ENCODE measurements at regions not wholly inside any gene's neighbourhood (a gene's known extent, or its start where the extent isn't known, plus 50 kb on each side); places are given as distances from the start of the nearest gene placed in this dataset.
"Not testable (repeated sequence)": the region's sequence is repeated elsewhere in the genome, so short reads cannot be mapped to it uniquely, and the experiment has no call there.

DNA sequence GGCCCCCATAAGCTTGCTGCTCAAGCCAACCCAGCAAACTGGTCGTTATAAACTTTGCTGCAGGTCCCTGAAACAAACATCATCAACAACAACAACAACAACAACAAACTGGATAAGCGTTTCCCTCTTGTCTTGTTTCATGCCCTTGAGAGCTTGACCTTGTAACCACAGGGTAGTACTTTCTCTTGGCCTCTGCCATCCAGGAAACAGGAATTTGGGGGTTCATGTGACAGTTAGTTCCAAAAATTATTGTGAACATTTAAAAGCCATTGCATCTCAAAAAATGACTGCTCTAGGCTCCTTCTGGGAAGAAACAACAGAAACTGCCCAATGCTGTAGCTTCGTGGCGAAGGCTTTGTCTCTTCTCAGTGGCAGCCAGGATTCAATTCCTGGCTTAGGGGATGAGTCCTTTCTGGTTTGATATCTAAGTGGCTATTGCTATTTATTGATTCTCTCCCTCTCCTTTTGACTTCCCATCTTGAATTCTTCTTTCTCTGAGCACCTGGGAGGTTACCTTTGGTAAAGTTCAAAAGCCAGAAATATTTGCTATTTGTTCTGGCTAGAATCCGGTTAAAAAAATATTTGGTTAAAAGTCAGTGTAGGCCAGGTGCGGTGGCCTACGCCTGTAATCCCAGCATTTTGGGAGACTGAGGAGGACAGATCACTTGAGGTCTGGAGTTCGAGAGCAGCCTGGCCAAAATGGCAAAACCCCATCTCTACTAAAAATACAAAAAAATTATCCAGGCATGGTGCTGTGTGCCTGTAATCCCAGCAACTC is 52.0 kb upstream of the CPM start:
- DNase-seq (ENCODE audit: low read depth): no peak

DNA sequence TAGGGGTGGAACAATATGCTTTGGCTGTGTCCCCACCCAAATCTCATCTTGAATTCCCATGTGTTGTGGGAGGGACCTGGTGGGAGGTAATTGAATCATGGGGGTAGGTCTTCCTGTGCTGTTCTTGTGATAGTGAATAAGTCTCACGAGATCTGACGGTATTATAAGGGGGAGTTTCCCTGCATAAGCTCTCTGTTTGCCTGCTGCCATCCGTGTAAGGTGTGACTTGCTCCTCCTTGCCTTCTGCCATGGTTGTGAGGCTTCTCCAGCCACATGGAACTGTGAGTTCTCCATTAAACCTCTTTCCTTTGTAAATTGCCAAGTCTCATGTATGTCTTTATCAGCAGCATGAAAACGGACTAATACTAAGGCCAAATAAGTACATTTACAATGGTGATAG is 64.6 kb upstream of the CPM start:
- not testable (repeated sequence) for DNase-seq (ENCODE audit: low read depth)

DNA sequence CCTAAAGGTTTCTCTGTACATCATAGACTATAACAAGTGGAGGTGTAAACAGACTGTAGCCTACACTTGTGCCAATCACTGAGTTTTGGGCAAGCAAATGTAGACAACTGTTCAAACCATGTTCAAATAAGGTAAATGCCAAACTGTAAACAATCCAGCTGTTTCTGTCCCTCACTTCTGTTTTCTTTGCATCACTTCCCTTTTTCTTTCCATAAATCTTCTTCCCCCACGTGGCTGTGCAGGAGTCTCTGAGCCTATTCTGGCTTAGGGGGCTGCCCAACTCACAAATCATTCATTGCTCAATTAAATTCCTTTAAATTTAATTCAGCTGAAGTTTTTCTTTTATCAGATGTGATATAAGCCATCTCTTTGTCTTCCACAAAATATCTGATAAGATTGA is 65.1 kb upstream of the CPM start:
- DNase-seq (ENCODE audit: low read depth): no peak

GRCh38 chr12:69000074-69000473 is 67.1 kb upstream of the CPM start:
- no peak for DNase-seq (ENCODE audit: low read depth)

DNA sequence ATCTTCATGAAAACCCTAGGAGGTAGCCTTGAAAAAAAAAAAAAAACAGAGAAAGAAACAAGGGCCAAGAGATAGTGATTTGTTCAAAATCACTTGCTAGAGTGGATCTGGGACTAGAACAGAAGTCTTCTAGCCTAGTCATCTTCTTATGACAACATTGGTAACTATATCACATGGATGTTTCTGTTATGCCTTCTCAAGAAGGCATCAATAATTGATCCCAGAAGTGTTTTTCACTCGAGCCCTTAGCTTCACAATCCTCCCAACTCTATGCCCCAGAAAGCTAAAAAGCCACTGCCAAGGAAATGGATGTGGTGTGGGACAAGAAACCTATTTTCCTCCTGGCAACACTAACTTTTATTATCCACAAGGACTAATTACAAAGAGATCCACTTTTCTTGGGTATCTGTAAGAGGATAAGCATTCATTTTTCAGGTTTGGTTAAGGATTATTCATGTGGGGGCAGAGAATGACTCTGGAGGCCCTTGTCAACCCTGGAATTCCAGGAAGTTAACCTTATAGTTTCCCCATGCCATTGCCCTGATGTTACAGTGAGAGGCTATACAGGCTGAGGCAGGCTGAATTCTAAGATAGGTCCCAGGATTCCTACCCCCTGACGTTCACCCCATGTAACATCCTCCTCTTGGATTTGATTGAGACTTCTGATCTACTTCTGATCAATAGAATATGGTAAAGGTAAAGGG is 67.7 kb upstream of the CPM start:
- DNase-seq (ENCODE audit: low read depth): no peak

- DNase-seq (ENCODE audit: low read depth): no peak
These were observed 68.3 kb upstream of the CPM start for GRCh38 chr12:69001251-69001650.

DNA sequence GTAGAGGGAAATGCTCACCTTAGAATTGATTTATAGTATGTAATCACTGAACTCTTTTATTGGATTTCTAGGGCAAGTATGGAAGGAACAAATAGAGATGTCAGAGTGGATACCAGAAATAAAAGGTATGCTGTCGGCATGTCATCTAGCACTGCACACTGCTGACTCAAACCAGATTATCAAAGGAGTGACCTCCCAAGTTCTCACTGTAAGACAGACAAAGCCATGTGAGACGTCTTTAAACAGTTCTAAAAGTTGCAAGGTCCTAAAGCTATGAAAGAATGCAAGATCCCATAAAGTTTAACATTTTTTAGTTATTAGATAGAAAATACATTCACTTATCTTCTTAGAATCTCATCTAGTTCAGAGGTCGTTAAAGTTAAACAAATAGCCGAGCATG is 70.0 kb upstream of the CPM start:
- no peak for DNase-seq (ENCODE audit: low read depth)

- no peak for DNase-seq (ENCODE audit: low read depth)
These were observed 71.0 kb upstream of the CPM start for GRCh38 chr12:69003991-69004390.

DNA sequence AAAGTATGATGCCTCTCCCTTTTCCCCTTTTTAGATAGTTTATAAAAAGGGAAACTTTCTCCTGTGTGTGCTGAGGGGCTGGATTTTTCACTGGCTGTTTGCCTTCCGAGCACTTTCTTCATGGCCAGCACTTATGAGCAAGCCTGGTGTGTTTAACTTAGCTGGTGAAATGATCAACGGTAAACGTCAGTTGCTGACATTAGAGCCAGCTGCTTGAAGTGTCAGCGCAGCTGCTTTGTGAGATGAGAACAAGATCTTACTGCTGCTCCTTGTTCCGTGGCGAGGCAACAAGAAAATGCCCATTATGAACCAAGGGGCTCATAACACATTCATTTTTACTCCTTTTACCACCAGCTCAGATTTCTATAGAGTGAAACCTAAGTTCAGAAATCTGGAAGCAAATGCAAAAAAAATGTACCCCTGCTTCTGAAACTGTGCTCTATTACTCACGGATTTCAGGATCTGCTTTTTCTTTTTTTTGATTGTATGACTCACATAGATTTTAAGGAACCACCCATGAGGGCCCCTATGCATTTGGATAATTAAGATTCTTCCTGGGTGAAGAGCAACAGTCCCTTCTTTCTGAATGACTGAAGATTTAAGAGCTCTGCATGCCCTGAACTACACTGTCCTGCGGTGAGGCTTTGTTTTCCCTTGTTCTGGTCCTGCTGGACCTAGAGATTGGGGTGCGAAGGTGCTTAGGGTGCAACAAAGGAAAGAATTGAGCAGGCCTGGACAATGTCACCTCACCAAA is 74.3 kb upstream of the CPM start:
- DNase-seq (ENCODE audit: low read depth): no peak

GRCh38 chr12:69007855-69008351 is 74.9 kb upstream of the CPM start:
- DNase-seq (ENCODE audit: low read depth): no peak

GRCh38 chr12:69008520-69008919 is 75.5 kb upstream of the CPM start:
- DNase-seq (ENCODE audit: low read depth): no peak

DNA sequence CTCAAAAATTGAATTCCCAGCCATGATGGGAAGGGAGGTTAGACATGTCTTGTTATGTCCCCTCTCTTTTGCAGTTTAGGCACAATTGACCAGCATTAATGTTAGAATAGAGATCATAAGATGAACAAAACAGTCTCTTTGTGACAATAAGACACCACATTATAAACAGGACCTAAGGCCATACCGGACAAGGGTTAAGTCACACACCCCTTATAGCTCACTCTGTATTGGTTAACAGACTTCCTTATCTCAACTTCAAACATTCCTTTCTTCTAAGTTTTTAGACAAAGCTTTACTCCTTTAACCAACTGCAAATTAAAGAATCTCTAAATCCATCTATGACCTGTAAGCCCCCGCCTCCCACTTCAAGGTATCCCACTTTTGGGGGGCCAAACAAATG is 81.1 kb upstream of the CPM start:
- DNase-seq (ENCODE audit: low read depth): no peak

- DNase-seq (ENCODE audit: low read depth): no peak
These were observed 82.0 kb upstream of the CPM start for GRCh38 chr12:69015017-69015416.

DNA sequence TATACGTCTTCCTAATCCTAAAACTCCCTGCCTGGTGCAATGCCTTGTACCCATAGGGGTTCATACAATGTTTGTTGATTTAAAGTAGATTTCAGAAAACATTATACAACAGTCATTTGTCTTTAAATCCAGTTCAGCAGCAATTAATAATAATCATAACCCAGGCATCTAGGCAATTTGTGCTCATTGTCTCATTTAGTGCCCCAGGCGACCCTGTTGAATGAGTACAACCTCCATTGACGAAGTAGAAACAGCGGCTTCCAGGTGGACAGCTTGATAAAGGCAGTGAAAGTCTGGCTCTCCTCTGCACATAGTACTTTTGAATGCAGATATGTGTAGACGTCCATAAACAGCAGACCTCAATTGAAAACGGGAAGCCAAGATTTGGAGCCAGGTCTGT is 82.9 kb upstream of the CPM start:
- no peak for DNase-seq (ENCODE audit: low read depth)

DNA sequence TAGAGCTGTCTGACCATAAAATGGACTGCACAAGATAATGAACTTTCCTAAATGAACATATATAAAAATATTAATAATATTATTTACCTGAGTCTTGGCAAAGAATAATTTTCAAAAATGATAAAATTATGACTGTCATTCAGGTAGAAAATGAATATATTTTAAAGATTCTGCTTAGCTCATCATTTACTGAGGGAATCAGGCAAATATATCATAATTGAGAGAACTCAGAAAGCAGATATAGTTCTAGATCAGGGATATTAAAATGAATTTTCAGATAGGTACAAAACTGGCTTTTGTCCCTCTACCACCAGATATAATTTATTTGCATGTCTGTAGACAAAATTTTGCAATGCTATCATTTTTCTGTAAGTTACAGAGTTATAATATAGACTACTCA is 86.1 kb upstream of the CPM start:
- DNase-seq (ENCODE audit: low read depth): no peak

DNA sequence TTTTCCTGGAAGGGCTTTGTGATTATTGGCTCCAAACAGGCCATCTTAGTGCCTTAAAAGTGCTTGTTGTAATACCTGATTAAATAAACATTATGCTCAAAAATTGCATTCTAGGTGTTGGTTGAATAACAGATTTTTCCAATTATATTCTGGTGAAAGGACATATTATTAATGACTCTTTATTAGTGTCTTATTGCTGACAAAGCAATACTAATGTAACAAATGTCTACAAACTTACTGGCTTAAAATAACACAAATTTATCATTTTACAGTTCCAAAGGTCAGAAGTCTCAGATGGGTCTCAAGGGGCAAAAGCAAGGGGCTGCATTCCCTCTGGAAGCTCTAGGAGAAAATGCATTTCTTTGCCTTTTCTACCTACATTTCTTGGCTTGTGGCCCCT is 86.9 kb upstream of the CPM start:
- DNase-seq (ENCODE audit: low read depth): no peak

GRCh38 chr12:69022674-69023073 is 89.7 kb upstream of the CPM start:
- no peak for DNase-seq (ENCODE audit: low read depth)

DNA sequence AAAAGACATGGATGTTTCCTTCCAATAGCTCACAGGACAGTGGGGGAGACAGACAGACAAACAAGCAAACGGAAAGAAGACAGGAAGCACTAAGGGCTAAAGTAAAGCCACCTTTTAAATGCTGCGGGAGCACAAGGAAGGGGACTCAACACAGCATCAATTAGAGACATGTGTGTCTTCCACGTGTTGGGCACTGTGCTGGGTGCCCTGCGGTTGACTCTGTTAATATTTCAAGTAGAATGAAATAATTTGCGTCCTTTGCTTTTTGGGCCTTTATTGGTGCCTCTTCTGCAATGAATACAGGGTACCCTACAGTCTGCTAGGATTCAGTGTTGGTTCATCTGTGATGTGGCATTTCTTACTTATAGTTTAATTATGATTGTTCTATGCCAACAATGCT is 90.9 kb upstream of the CPM start:
- no peak for DNase-seq (ENCODE audit: low read depth)

DNA sequence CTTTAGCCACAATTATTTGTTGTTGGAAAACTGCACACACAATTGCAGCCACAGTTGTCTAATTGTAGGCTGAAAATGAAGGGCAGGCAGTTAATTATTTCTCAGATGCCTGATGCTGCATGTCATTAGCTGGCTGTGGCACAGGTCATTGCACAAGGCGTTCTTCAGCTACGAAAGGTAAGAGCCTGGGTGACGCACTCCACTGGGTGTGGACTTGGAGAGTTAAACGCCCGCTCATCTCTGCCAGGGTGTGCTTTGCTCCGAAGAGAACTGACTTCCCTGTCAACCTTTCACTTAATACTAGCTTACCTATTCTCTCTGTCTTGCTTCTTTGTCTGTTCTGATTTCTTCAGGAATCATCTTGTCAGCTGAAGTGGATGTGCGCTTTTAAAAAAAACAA is 91.4 kb upstream of the CPM start:
- DNase-seq (ENCODE audit: low read depth): no peak

- DNase-seq (ENCODE audit: low read depth): no peak
These were observed 91.9 kb upstream of the CPM start for GRCh38 chr12:69024907-69025306.

DNA sequence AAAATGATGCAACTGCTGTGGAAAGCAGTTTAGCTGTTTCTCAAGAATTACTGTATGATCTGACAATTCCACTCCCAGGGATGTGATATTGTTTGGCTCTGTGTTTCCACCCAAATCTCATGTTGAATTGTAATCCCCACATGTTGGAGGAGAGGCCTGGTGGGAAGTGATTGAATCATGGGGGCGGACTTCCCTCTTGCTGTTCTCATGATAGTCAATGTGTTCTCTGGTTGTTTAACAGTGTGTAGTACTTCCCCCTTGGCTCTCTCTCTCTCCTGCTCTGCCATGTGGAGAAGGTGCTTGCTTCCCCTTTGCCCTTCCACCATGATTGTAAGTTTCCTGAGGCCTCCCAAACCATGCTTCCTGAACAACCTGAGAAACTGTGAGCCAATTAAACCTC is 93.4 kb upstream of the CPM start:
- DNase-seq (ENCODE audit: low read depth): no peak

GRCh38 chr12:69027411-69027881 is 94.5 kb upstream of the CPM start:
- no peak for DNase-seq (ENCODE audit: low read depth)

All from activated T-cell treated with anti-CD3 and anti-CD28 coated beads for 1 hour (primary cell).